HG02852 (cell line): ENCODE measurements at regions not wholly inside any gene's neighbourhood (a gene's known extent, or its start where the extent isn't known, plus 50 kb on each side); places are given as distances from the start of the nearest gene placed in this dataset.

ENCODE experiments used
- ATAC-seq: cut with Tn5 transposase; IDR thresholded peaks from one replicate; pipeline ENCODE4 v1.9.1; 2021; ENCODE audit warnings: mild to moderate bottlenecking, moderate library complexity; ENCODE audit not compliant: unreplicated experiment

- ATAC-seq: no peak
Observed at GRCh38 chr13:33684874-33685273, 133.1 kb upstream of the RFC3 start.

GRCh38 chr13:33686772-33687480, 131.0 kb upstream of the RFC3 start:
- no peak for ATAC-seq

GRCh38 chr13:33690354-33690753, 127.6 kb upstream of the RFC3 start:
- no peak for ATAC-seq

GRCh38 chr13:33691980-33692379, 126.0 kb upstream of the RFC3 start:
- ATAC-seq: no peak

- ATAC-seq: no peak
Observed at GRCh38 chr13:33692531-33692930, 125.4 kb upstream of the RFC3 start.

GRCh38 chr13:33694546-33694945, 123.4 kb upstream of the RFC3 start:
- ATAC-seq: no peak

GRCh38 chr13:33696530-33696929, 121.4 kb upstream of the RFC3 start:
- ATAC-seq: no peak

GRCh38 chr13:33697926-33698325, 120.0 kb upstream of the RFC3 start:
- ATAC-seq: no peak

- no peak for ATAC-seq
Observed at GRCh38 chr13:33707449-33707848, 110.5 kb upstream of the RFC3 start.

- ATAC-seq: no peak
Observed at GRCh38 chr13:33710924-33711323, 107.0 kb upstream of the RFC3 start.

- ATAC-seq: no peak
Observed at GRCh38 chr13:33711436-33711835, 106.5 kb upstream of the RFC3 start.

GRCh38 chr13:33717775-33718174, 100.2 kb upstream of the RFC3 start:
- ATAC-seq: no peak

GRCh38 chr13:33721724-33722123, 96.2 kb upstream of the RFC3 start:
- ATAC-seq: no peak

GRCh38 chr13:33722216-33722915, 95.6 kb upstream of the RFC3 start:
- ATAC-seq: peak; percentile 56

- no peak for ATAC-seq
Observed at GRCh38 chr13:33723365-33723764, 94.6 kb upstream of the RFC3 start.

GRCh38 chr13:33723772-33724435, 94.0 kb upstream of the RFC3 start:
- ATAC-seq: peak; percentile 59

- no peak for ATAC-seq
Observed at GRCh38 chr13:33725340-33725739, 92.6 kb upstream of the RFC3 start.

- ATAC-seq: no peak
Observed at GRCh38 chr13:33727297-33728083, 90.5 kb upstream of the RFC3 start.

GRCh38 chr13:33728271-33729037, 89.5 kb upstream of the RFC3 start:
- peak; percentile 84 for ATAC-seq

GRCh38 chr13:33730147-33730546, 87.8 kb upstream of the RFC3 start:
- ATAC-seq: peak; percentile 27
